Endothelial cell of umbilical vein (primary cell): ENCODE measurements at regions not wholly inside any gene's neighbourhood (a gene's known extent, or its start where the extent isn't known, plus 50 kb on each side); places are given as distances from the start of the nearest gene placed in this dataset.

ENCODE experiments used
- BruUV-seq: library from RNA; stranded (reverse); fragments of 400-500 nt; replicated peaks from 2 replicates; lab custom pipeline; 2021; lab: Mats Ljungman, UMichigan
- CTCF ChIA-PET: fragments of 300-600, 350-600 bp; sonication (Branson Sonifier 250); formaldehyde crosslinking; loops from one replicate; lab custom pipeline; 2021; ENCODE audit warnings: antibody characterized with exemption, inconsistent platforms; lab: Charles Lee
- POLR2A ChIA-PET: fragments of 300-600, 350-600 bp; sonication (Branson Sonifier 250); formaldehyde crosslinking; loops from one replicate; lab custom pipeline; 2021; ENCODE audit warnings: antibody characterized with exemption, inconsistent platforms; lab: Charles Lee
- DNase-seq: peaks from one replicate; pipeline ENCODE4 v3.0.0-alpha.2; 2011; ENCODE audit warnings: low read depth, low spot score
- FAIRE-seq: peaks from 2 replicates; lab custom pipeline; 2011; peaks lifted over from hg19 to GRCh38; lab: Jason Lieb, UNC
- H2AFZ ChIP-seq: 2 replicates; pipeline ENCODE4 v1.6.0; 2012; ENCODE audit warnings: low read depth, low read length, control low read depth, inconsistent platforms
- H3K27ac ChIP-seq: 2 replicates; pipeline ENCODE4 v1.5.1; 2011; ENCODE audit warnings: low read depth, mild to moderate bottlenecking, control low read depth, low read length, moderate library complexity; ENCODE audit not compliant: insufficient read depth
- H3K27me3 ChIP-seq, 2 experiments: 2 replicates each; pipeline versions ENCODE4 v1.6.0 to v1.6.1; 2011; ENCODE audit warnings: low read length in 2 of 2, mixed read lengths in 1 of 2; ENCODE audit not compliant: control insufficient read depth in 2 of 2, insufficient read depth in 2 of 2
- H3K36me3 ChIP-seq, 2 experiments: 2 replicates in 1 of 2; 3 replicates in 1 of 2; pipeline ENCODE4 v1.5.1; 2011; ENCODE audit warnings: low read length in 2 of 2, mild to moderate bottlenecking in 1 of 2, moderate library complexity in 1 of 2; ENCODE audit not compliant: control insufficient read depth in 2 of 2, insufficient read depth in 2 of 2; ENCODE audit errors: extremely low read depth in 1 of 2
- H3K4me1 ChIP-seq: 3 replicates; pipeline ENCODE4 v1.5.1; 2011; ENCODE audit warnings: mild to moderate bottlenecking, low read length; ENCODE audit not compliant: control insufficient read depth, insufficient read depth; ENCODE audit errors: extremely low read depth
- H3K4me2 ChIP-seq: 2 replicates; pipeline ENCODE4 v1.6.1; 2011; ENCODE audit warnings: low read length, control low read depth, mixed read lengths; ENCODE audit not compliant: insufficient read depth
- H3K4me3 ChIP-seq, 3 experiments: fragments of 200-600 bp in 1 of 3; sonication (generic), shearing (Covaris generic) in 1 of 3; replicated peaks in 1 of 3; 2 replicates each; pipeline ENCODE4 v1.5.1; 2011 to 2016; ENCODE audit warnings: control low read depth in 3 of 3, low read length in 3 of 3, mild to moderate bottlenecking in 2 of 3, inconsistent platforms in 1 of 3, low read depth in 1 of 3, moderate library complexity in 1 of 3; ENCODE audit not compliant: insufficient read depth in 1 of 3
- H3K79me2 ChIP-seq: 2 replicates; pipeline ENCODE4 v1.6.0; 2012; ENCODE audit warnings: low read length, inconsistent platforms; ENCODE audit not compliant: control insufficient read depth, insufficient read depth
- H3K9ac ChIP-seq: replicated peaks from 2 replicates; pipeline ENCODE3; 2011; ENCODE audit warnings: low read length, control low read depth; ENCODE audit not compliant: insufficient read depth; ENCODE audit errors: extremely low read depth
- H3K9me1 ChIP-seq: replicated peaks from 3 replicates; pipeline ENCODE4 v1.6.0; 2011; ENCODE audit warnings: mild to moderate bottlenecking, low read length; ENCODE audit not compliant: control insufficient read depth, insufficient read depth; ENCODE audit errors: extremely low read depth
- H3K9me3 ChIP-seq: replicated peaks from 2 replicates; pipeline ENCODE4 v1.5.1; 2012; ENCODE audit warnings: low read length, inconsistent platforms; ENCODE audit not compliant: control insufficient read depth, insufficient read depth
- H4K20me1 ChIP-seq: replicated peaks from 2 replicates; pipeline ENCODE3; 2011; ENCODE audit warnings: mild to moderate bottlenecking, low read length; ENCODE audit not compliant: control insufficient read depth, insufficient read depth; ENCODE audit errors: extremely low read depth
- EZH2 ChIP-seq: IDR thresholded peaks from 2 replicates; pipeline ENCODE4 v1.6.1; 2012; ENCODE audit warnings: borderline replicate concordance, low read depth, mild to moderate bottlenecking, moderate library complexity, low read length, inconsistent platforms; ENCODE audit not compliant: severe bottlenecking
- FOS ChIP-seq: IDR thresholded peaks from 2 replicates; pipeline ENCODE4 v1.6.1; 2011; ENCODE audit warnings: mild to moderate bottlenecking, low read length, moderate library complexity, borderline replicate concordance; ENCODE audit not compliant: insufficient read depth
- GATA2 ChIP-seq: IDR thresholded peaks from 2 replicates; pipeline ENCODE4 v1.7.0; 2011; ENCODE audit warnings: low read depth, mild to moderate bottlenecking, moderate library complexity, mixed read lengths, low read length; ENCODE audit not compliant: insufficient read length, insufficient read depth
- JUN ChIP-seq: IDR thresholded peaks from 2 replicates; pipeline ENCODE4 v1.6.1; 2011; ENCODE audit warnings: borderline replicate concordance, low read depth; ENCODE audit not compliant: insufficient read length, insufficient read depth
- MYC ChIP-seq: IDR thresholded peaks from one replicate; pipeline ENCODE4 v1.6.1; 2011; ENCODE audit warnings: mild to moderate bottlenecking, low read depth, low read length
- POLR2A ChIP-seq: IDR thresholded peaks from 2 replicates; pipeline ENCODE4 v1.6.1; 2012; ENCODE audit warnings: low read depth, mild to moderate bottlenecking, control low read depth, low read length
- POLR2AphosphoS5 ChIP-seq: IDR thresholded peaks from 2 replicates; pipeline ENCODE4 v1.6.1; 2012; ENCODE audit warnings: low read depth, mild to moderate bottlenecking, control low read depth, low read length, moderate library complexity; ENCODE audit not compliant: insufficient read depth
- dilution Hi-C: fragments of 300-500 bp; cut with MboI; formaldehyde crosslinking; loops from one replicate; pipeline ENCODE4 v1.15.0; 2019; ENCODE audit warnings: low sequenced_read_pairs; ENCODE audit not compliant: extremely low pct_ligation_motif_present
- intact Hi-C: fragments of 100-400 bp; cut with micrococcal nuclease; formaldehyde crosslinking; loops from one replicate; pipeline ENCODE4 v1.10.0; 2022
- TF ChIP-seq, protein P1 (sequence below), 2 donors: IDR thresholded peaks; 1 replicate in 1 of 2; 2 replicates in 1 of 2; pipeline ENCODE4 v1.5.1; 2011; ENCODE audit warnings: low read length in 2 of 2, mild to moderate bottlenecking in 2 of 2, moderate library complexity in 2 of 2, control low read depth in 1 of 2, inconsistent platforms in 1 of 2, low read depth in 1 of 2; ENCODE audit not compliant: insufficient read depth in 1 of 2; ENCODE audit errors: extremely low read depth in 1 of 2
- TF ChIP-seq, protein P2 (sequence below): IDR thresholded peaks from 2 replicates; pipeline ENCODE4 v1.6.1; 2011; ENCODE audit not compliant: insufficient read depth, insufficient read length

DNA sequence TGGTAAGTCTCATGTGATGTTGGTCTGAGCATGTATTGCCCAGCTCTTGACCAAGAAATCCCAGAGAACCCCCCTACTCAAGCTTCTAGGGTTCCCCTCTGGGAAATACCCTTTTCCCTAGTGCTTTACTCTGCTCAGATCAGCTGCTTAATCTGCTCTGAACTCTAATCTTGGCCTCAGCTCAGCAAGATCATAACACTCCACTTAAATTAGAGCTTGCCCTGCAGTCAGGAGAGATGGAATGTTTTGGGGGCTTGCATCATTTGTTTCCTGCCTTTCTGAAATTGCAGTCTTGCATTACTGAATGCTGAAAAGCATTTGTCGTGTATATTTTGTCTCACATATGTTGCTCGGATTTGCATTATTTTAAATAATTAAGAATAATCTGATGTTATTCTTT lies 1153.6 kb downstream of the FSTL5 start:
- no peak overlapping the region for H3K4me2 ChIP-seq
- BruUV-seq, result no TSS peak
- no peak for DNase-seq
- no peak for FAIRE-seq
- H3K79me2 ChIP-seq, result no peaks in the 10 kb centered on the region
- H2AFZ ChIP-seq, result no peak overlapping the region
- no peak overlapping the region for H3K27ac ChIP-seq
- no peaks in the 10 kb centered on the region for H3K9me1 ChIP-seq
- H3K4me1 ChIP-seq, result no peaks in the 10 kb centered on the region
- no peak overlapping the region for H3K9ac ChIP-seq
- no peaks in the 10 kb centered on the region for H3K27me3 ChIP-seq
- dilution Hi-C loops (no loop called here), intact Hi-C loops (no loop called here)
- no peaks in the 10 kb centered on the region for H3K36me3 ChIP-seq
- ChIA-PET CTCF (no interaction called here), POLR2A (no interaction called here)
- H3K4me3 ChIP-seq, result no peak overlapping the region
- no peaks in the 10 kb centered on the region for H4K20me1 ChIP-seq
- no peak for TF ChIP-seq FOS
- no peak for TF ChIP-seq EZH2
- no peak for TF ChIP-seq POLR2AphosphoS5
- TF ChIP-seq GATA2, result no peak
- TF ChIP-seq, protein P1, sequence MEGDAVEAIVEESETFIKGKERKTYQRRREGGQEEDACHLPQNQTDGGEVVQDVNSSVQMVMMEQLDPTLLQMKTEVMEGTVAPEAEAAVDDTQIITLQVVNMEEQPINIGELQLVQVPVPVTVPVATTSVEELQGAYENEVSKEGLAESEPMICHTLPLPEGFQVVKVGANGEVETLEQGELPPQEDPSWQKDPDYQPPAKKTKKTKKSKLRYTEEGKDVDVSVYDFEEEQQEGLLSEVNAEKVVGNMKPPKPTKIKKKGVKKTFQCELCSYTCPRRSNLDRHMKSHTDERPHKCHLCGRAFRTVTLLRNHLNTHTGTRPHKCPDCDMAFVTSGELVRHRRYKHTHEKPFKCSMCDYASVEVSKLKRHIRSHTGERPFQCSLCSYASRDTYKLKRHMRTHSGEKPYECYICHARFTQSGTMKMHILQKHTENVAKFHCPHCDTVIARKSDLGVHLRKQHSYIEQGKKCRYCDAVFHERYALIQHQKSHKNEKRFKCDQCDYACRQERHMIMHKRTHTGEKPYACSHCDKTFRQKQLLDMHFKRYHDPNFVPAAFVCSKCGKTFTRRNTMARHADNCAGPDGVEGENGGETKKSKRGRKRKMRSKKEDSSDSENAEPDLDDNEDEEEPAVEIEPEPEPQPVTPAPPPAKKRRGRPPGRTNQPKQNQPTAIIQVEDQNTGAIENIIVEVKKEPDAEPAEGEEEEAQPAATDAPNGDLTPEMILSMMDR (IDR thresholded peaks at IDR 0.05; ENCODE audit: extremely low read depth in 1 of 2, insufficient read depth in 1 of 2, low read depth in 1 of 2, low read length in 2 of 2), result no peak
- TF ChIP-seq, protein P2, sequence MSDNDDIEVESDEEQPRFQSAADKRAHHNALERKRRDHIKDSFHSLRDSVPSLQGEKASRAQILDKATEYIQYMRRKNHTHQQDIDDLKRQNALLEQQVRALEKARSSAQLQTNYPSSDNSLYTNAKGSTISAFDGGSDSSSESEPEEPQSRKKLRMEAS, result no peak
- no peak for TF ChIP-seq MYC
- TF ChIP-seq JUN, result no peak
- TF ChIP-seq POLR2A, result no peak
- H3K9me3 ChIP-seq, result peaks cover 2% of the 10 kb centered on the region
